ENCODE measurements at regions not wholly inside any gene's neighbourhood (a gene's known extent, or its start where the extent isn't known, plus 50 kb on each side); places are given as distances from the start of the nearest gene placed in this dataset.
"Not testable (repeated sequence)": the region's sequence is repeated elsewhere in the genome, so short reads cannot be mapped to it uniquely, and the experiment has no call there.

DNA sequence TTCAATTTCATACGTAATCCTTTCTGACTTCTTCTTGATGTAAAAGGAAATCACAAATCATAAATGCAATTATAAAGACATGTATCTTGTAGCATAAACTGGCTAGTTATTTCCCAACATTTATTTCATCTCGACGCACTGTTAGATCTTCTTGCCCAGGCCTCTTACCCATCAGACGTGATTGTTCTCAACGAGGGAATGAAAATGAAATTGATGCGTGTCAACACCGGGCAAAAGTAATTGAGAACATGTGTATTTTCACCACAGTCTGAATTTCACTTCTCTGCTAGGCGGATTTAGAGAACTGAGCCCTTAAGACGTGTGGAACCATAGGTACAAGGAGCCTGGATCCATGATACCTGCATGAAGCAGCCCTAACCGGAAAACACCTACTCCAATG is 519.7 kb downstream of the KCNT2 start:
- DNase-seq = peak; percentile 44

DNA sequence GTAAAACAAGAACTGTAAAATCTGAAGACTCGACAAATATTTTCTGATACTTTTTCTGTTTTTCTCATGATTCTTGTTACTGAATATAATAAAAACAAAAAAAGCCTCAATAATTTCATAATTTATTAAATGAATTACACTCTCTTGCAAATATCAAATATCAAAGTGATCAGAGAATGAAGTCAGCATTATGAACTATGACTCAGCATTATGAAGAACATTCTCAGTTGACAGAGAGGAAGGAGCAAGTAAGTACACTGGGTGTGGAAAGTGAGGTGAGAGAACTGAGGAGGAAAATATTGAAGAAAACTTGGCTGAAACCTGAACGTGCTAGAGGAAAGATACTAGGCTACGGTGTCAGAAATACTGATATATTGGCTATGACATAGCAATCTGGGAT is 529.5 kb downstream of the KCNT2 start:
- peak; percentile 15 for DNase-seq

DNA sequence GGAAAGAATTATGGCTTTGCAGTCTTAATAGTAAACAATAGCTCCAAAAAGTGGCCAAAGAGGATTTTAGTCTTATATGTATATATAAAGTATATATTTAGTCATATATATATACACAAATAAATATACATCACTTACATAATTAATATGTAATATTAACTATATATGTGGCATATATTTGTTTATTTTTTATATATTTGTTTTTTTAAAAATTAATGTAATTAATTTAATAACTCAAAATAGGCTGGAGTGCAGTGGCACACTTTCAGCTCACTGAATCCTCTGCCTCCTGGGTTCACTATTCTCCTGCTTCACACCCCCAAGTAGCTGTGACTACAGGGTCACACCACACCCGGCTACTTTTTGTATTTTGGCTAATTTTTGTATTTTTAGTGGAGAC is 532.6 kb downstream of the KCNT2 start:
- no peak for DNase-seq

DNA sequence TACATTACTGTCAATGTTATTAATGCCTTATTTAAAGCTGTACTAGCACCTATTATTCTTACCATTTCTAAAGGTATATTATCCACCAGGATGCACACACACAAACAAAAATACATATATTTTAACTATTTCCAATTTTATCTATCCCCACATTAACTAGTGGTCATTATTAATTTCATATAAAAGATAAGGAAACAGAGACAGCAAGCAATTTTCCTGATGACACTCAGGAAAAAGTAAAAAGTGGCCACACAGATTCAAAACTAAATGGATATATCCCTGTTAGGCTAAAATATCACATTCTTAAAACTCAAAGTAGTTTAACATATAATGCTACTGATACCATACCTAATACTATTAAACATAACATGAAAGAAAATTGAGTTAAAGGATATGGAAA is 534.1 kb downstream of the KCNT2 start:
- DNase-seq = no peak

DNA sequence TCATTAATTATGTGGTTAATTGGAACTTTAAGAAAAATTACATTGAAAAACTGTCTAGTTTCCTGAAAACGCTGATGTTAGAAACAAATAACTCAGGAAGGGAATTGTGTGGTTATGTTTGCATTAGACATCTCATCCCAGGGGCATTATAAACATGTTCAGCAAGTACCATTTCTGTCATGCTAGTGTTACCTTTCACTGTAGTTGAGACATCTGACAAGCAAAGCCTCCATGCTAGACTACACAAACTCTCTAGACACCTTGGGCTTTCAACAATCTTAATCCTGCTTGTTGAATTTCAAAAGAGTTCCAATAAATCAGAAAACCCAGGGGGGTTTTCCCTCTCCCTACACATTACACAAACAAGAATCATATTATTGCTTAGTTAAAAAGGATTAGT is 536.8 kb downstream of the KCNT2 start:
- no peak for DNase-seq

DNA sequence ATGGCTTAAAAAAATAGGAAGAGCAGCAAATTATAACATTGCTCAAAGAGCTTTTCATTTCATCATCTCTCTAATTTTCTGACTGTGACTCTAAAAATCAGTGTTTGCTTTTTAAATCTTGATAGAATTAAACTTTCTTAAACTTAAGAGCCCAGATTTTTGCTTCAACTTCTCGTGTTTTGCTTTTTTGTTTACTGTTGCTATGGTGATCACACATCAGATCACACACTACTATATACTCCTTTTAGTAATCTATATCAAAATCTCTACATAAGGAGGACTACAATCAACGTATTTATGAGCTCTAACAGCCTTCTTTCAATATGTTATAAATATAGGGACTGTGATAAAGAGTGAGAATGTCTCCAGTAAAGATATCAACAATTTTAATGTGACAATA is 537.3 kb downstream of the KCNT2 start:
- DNase-seq = no peak

DNA sequence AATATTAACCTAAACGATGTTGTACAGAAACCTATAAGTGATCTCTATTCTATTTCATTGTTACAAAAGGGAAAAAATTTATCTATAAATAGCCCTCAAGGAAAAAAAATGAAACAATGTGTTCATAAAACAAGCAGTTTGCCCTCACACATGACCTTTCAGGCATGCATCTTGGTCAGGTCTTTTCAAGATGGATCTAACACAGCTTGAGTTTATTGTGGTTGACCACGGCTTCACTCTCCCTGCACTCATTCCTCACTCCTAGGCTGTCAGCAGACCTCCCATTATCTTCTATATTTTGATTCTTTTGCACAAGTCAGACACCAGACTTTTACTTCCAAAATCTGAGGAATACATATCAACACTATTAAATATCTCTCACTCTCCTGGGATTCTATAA is 544.3 kb downstream of the KCNT2 start:
- DNase-seq = peak; percentile 59

DNA sequence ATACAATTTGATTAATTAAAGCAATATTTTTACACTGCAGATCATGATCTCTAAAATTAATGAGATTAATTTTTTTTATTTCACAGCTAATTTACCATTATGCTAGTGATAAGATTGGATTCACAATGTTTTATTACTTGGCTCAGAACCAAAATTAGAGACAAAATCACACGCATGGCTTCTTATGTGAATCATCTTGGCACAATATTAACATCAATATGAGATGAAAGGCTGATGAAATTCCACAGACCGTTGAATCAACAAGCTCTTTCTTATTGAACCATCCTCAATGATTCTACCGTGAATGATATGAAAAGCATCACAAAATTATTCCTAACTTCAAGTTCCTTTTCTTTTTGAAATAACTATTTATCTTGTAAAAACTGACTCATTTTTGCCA is 544.9 kb downstream of the KCNT2 start:
- DNase-seq = peak; percentile 73

DNA sequence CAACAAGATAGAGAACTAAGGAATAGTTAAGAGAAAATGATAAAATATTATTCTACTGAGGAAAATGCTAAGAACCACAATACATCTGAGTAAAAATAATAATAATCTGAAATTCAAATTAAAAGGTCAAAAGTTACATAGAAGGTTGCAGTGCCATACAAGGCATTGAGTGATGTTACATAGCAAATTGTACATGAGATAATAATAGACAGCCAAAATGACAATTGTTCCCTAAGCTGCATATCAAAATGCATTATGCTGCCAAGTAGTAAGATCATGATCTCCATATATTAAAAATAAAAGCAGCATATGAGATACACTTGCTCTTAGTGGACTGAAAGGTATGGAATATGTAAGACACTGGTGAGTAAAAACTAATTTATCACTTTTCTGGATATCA is 547.7 kb downstream of the KCNT2 start:
- DNase-seq = no peak

DNA sequence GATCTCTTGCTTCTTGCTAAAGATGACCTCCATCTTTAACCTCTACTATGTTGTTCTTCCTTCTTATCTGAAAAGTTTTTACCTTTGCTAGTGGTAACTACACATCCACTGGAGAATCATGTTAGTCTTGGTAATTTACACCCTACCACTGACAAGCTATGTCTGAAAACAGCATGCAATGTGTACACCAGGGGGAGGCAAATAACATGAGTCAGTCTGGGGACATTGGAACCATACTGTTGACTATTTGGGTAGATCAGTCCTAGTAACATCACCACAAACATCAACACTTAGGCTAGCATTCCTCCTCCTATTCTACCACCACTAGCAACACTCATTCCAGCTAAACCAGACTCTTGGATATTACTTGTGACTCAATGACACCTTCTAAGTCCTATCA is 549.0 kb downstream of the KCNT2 start:
- no peak for DNase-seq

DNA sequence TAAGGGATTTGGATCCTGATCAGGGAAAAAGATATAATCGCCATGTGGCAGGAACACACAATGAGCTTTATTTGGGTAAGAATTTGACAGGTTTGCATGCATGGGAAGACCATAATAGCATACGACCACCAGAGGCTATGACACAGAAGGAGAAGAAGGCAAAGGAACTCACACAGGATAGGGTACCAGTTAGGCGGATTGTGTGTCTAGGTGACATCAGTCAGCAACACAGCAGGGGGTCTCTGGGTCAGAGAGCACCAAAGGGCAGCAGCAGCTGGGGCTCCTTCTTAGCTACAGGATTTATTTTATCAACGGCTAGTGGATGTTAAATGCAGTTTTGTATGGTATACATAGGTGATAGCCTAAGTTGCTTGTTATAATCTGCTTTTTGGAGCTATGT is 551.3 kb downstream of the KCNT2 start:
- no peak for DNase-seq

DNA sequence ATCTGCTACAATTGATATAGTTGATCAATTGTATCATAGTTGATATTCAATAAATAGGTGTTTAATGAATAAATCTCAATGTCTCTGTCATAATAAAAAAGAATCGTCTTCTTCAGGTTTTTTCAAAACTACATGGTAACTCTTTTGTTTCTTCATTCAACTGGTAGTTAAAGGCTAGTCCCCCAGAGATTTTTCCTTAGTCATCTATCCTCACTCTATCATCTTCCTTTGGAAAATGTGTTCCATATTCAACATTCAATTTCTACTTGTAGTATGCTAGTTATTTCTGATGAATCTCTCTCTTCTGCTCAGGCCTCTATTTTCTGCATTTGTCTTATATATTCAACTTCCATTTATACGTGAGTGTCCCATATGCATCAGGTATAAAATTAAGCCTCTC is 558.8 kb downstream of the KCNT2 start:
- no peak for DNase-seq

DNA sequence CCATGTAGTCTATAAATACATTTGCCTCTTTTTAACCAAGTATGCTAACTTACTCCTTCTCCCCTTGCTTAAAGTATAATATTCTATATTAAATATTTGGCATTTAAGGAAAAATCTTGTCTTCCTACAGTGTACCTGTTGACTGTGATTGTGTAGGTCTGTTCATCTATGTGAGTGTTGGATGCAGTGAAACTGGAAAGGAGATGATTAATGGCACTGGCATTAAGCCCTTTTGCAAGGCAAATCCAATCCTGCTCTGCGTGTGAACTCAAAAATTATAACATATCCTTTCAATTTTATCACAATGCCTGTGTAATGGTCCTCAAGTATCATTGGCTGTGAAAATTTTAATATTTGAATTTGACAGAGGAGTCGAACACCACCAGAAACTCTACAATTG is 565.0 kb downstream of the KCNT2 start:
- DNase-seq = no peak

DNA sequence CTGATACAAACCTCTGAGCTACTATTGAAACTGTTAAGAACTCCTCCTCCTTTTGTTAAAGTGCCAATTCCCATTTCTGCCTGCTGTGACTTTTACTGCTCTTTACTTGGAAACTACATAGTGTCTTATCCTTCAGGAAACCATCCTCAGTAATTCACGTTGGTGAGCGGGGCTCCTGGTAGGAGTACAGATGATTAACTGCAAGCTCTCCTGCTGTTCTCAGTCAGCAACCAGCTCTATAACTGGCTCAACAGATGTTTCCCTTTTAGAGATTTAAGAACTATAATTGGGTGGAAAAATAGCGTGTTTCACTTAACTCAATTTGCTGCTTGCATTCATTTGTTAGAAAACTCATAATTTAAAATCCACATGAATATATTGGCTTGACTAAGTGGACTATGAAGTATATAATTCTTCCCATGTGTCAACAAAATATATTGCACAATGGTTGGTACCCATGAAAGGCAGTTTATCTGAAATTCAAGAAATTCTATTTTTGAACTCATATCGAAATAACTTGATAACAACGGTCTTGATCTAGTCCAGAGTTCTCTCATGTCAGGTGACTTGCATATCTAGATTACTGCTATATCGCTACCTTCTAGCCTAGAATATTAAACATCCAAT is 574.0 kb downstream of the KCNT2 start:
- DNase-seq = no peak

DNA sequence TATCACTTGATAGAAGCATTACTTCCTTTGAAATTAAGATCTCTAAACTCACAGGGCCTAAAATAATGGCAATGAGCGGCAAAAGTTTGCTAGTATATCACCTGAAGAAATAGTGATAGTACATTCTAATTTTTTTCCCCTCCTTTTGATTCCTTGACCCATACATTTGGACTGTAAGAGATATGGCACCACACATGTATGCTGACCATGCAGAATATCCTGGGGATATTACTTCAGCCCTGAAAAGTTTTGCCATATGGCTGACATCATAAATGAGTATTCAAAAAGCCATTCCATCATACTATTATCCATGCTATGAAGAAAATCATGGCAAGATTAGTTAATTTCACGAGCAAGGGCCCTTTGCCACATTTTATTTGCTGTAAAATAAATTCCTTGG is 576.9 kb downstream of the KCNT2 start:
- DNase-seq = not testable (repeated sequence)

DNA sequence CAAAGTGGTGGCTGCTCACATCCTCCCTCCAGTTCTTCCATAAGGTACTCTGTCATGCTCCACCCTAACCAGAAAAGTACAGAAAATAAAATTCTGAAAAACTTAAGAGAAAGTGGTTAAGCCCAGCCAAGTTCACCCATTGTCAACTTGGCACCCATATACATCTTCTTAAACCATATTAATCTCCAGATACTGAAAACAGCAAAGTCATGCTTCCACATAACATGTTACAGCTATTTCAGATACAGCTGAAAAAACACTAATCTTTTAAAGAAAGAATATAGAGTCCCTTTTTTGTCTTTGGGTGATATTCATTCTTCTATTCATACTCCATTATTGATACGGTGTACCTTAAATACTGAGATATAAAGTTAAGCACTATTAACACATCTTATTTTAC is 577.8 kb downstream of the KCNT2 start:
- DNase-seq = no peak

DNA sequence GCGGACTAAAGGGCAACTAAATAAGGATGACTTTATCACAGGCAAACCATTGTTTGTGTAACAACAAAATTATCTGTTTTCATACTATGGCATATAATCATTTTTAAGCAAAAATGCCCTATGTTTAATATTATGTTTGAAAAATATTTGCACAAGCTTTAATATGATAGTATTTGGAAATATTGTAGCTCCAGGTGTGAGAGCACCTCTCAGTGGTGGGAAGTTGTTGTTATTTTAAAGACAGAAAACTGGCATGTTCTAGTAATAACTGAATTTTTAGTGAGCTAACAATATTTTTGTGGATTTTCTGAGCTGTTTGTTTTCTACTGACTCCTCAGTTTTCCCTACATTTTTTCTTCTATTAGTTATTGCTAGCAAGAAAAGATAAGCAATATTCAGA is 578.8 kb downstream of the KCNT2 start:
- no peak for DNase-seq

DNA sequence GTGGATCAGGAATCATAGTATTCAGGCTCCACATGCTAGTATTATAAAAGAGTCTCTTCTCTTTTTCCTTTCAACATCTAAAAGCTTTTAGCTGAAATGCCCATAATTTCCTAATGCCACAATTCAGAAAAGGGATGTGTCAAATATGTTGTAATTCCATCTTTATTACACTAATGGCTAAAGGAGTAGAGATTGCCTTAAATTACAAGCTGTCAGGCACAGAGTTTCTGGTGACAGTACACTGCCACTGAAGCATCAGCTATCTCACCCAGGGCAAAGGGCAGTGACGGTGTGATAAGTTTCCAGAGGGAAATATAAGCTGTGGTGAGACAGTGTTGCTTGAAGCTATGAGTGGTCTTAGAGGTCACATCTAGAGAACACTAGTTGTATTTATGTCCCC is 581.1 kb downstream of the KCNT2 start:
- no peak for DNase-seq

DNA sequence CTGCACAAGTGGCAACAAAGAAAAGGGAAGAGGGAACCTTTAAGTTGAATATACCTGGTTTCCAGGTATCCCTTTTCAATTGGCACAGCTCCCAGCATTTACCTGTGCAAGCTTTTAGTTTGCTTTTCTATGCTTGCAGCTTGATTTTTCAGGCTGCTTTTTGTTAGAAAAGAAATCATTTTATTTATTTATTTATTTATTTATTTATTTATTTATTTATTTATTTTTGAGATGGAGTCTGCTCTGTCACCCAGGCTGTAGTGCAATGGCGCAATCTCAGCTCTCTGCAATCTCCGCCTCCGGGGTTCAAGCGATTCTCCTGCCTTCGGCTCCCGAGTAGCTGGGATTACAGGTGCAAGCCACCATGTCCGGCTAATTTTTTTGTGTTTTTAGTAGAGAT is 587.1 kb downstream of the KCNT2 start:
- DNase-seq = not testable (repeated sequence)

DNA sequence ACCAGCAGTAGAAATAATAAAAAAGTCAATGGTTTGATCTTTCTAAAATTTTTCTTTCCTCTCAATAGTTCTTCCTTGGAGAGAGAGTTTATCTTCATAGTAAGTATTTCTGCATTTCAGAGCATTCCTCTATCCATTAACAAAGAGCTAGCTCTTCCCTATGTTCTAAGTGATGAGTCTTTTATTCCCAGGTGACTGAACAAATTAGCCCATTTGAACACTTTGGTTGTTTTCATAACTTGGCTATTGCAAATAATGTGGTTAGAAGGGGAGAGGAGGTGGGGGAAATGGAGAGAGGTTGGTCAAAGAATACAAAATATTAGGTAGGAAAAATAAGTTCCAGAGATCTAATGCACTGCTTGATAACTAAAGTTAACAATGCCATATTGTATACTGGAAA is 598.9 kb downstream of the KCNT2 start:
- no peak for DNase-seq

DNA sequence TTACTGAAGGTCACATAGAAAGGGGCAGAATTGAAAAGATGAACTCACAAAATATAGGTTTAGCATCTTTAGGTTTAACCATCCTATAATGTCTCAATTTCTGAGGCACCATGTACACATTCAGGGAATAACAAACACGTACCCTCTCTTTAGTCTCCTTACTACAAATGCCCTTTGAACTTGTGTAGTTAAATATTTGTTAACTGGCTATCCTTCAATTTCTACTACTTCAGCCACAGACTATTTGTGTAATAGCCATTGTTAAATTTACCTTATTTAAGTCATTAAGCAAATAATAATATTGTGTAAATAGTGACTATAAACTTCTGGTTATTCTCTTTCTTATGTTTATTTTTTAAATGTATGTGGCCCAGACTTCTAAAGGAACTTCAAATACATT is 600.5 kb downstream of the KCNT2 start:
- DNase-seq = no peak

DNA sequence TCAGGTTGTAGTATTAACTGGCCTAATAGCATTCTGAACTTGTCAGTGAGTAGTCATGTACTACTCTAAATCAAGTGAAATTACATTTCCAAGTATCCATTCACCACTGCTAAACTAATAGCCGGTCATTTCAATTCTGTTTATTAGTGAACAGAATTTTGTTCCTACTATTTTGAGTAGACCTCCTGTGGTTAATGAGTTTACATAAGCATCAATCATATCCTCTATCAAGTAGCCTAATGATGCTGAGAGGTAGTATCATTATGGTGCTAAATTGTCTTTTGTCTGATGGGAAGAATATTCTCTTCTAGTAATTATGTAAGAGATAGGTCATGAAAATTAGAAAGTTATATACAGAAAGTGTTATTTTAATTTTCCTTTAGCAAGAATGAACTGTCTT is 602.8 kb downstream of the KCNT2 start:
- no peak for DNase-seq

DNA sequence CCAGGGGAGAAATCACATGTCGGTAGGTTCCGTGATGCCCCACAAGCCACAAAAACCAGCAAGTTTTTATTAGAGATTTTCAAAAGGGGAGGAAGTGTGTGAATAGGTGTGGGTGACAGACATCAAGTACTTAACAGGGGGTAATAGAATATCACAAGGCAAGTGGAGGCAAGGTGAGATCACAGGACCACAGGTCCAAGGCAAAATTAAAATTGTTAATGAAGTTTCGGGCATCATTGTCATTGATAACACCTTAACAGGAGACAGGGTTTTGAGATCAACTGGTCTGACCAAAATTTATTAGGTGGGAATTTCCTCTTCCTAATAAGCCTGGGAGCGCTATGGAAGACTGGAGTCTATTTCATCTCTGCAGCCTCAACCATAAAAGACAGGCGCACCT is 603.9 kb downstream of the KCNT2 start:
- not testable (repeated sequence) for DNase-seq

DNA sequence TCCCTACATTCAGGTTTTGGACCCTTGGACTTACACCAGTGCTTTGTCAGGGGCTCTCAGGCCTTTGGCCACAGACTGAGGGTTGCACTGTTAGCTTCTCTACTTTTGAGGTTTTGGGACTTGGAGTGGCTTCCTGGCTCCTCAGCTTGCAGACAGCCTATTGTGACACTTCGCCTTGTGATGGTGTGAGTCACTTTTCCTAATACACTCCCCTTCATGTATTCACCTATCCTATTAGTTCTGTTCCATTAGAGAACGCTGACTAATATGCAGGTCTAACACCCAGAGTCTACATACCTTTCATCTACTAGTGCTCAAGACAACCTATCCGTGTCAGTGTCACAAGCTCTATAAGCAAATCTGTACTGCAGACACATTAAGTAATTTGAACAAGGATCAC is 605.3 kb downstream of the KCNT2 start:
- DNase-seq = no peak

DNA sequence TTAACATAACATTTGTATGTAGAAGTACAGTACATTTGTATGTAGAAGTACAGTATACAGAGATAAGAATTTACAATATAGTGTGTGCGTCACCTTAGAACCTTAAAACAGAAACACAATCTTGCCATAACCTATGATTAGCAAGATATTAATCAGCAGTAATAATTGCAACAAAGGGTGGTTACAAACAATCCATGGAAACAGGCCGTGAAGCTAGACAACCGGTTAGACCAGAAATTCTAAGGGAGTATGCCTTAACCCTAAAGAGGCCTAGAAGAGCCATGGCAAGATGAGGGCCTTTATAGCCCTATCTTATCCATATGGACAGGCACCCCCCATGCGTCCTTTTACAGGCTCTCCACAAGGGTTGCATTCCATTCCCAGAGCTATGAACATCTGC is 605.9 kb downstream of the KCNT2 start:
- DNase-seq = not testable (repeated sequence)

DNA sequence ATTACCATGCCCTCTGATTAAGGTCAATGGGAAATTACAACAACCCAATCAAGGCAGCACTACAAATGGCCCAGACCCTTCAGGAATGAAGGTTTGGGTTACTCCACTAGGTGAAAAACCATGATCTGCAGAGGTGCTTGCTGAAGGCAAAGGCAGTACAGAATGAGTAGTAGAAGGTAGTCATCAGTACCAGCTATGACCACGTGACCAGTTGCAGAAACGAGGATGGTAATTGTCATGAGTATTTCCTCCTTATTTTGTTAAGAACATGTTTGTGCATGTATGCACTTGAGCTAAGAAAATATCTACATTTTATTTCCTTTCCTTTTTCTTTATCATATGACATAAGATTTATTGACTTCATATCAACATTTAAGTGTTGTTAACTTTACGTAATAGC is 607.1 kb downstream of the KCNT2 start:
- no peak for DNase-seq

Data from fibroblast of skin of right biceps (primary cell).